Cardiac septum (tissue), 1 donor: ENCODE measurements at regions not wholly inside any gene's neighbourhood (a gene's known extent, or its start where the extent isn't known, plus 50 kb on each side); places are given as distances from the start of the nearest gene placed in this dataset.
"Not testable (repeated sequence)": the region's sequence is repeated elsewhere in the genome, so short reads cannot be mapped to it uniquely, and the experiment has no call there.

Experiments
- DNase-seq: peaks from one replicate; pipeline ENCODE4 v3.0.0-alpha.2; 2020; ENCODE audit warnings: low spot score
- intact Hi-C: fragments of 100-400 bp; cut with DNase I; formaldehyde crosslinking; loops from one replicate; pipeline ENCODE4 v1.14.0; 2022
- donor health status: DM: no; HTN: no; CAD: no.

- intact Hi-C loops = no loop called here
- DNase-seq = no peak
Observed at GRCh38 chr10:29714096-29714874, 79.5 kb upstream of the SVIL start.

GRCh38 chr10:29713450-29713849 is 78.7 kb upstream of the SVIL start:
- DNase-seq = no peak
- intact Hi-C loops = no loop called here

GRCh38 chr10:29712108-29712507 is 77.3 kb upstream of the SVIL start:
- DNase-seq = no peak
- intact Hi-C loops = no loop called here

GRCh38 chr10:29710128-29710527 is 75.4 kb upstream of the SVIL start:
- no peak for DNase-seq
- intact Hi-C loops = no loop called here

- DNase-seq = no peak
- intact Hi-C loops = no loop called here
Observed at GRCh38 chr10:29709484-29710002, 74.8 kb upstream of the SVIL start.

- intact Hi-C loops = no loop called here
- DNase-seq = no peak
Observed at GRCh38 chr10:29703271-29703670, 68.5 kb upstream of the SVIL start.

- DNase-seq = no peak
- intact Hi-C loops = no loop called here
Observed at GRCh38 chr10:29702273-29703164, 67.7 kb upstream of the SVIL start.

- intact Hi-C loops = no loop called here
- no peak for DNase-seq
Observed at GRCh38 chr10:29701306-29701705, 66.5 kb upstream of the SVIL start.

GRCh38 chr10:29699621-29700020 is 64.8 kb upstream of the SVIL start:
- intact Hi-C loops = no loop called here
- DNase-seq = no peak

- no peak for DNase-seq
- intact Hi-C loops = no loop called here
Observed at GRCh38 chr10:29698773-29699490, 64.2 kb upstream of the SVIL start.

- DNase-seq, intact Hi-C loops: not testable (repeated sequence)
Observed at GRCh38 chr10:29696581-29696980, 61.8 kb upstream of the SVIL start.

- DNase-seq = no peak
- intact Hi-C loops = loop anchor here (5.0 kb wide), 1 partner anchor 43 kb away; no protein-coding TSS in a partner anchor
Observed at GRCh38 chr10:29694121-29694520, 59.4 kb upstream of the SVIL start.

- intact Hi-C loops = loop anchor here (5.0 kb wide), 1 partner anchor 45 kb away; no protein-coding TSS in a partner anchor
- DNase-seq = no peak
Observed at GRCh38 chr10:29692121-29692539, 57.4 kb upstream of the SVIL start.

- intact Hi-C loops = loop anchor here (5.0 kb wide), 1 partner anchor 46 kb away; no protein-coding TSS in a partner anchor
- DNase-seq = no peak
Observed at GRCh38 chr10:29691564-29692072, 56.8 kb upstream of the SVIL start.

- intact Hi-C loops = no loop called here
Observed at GRCh38 chr10:29689001-29689400, 54.2 kb upstream of the SVIL start.

GRCh38 chr10:29688230-29688661 is 53.5 kb upstream of the SVIL start:
- no peak for DNase-seq
- intact Hi-C loops = no loop called here

More at GRCh38 chr10:29689001-29689400, 54.2 kb upstream of the SVIL start:
- no peak for DNase-seq

GRCh38 chr10:29687421-29688164 is 52.8 kb upstream of the SVIL start:
- intact Hi-C loops = no loop called here
- DNase-seq = no peak

- no peak for DNase-seq
- intact Hi-C loops = no loop called here
Observed at GRCh38 chr10:29685506-29685905, 50.7 kb upstream of the SVIL start.
